Lung (tissue), 11 donors: ENCODE measurements at regions not wholly inside any gene's neighbourhood (a gene's known extent, or its start where the extent isn't known, plus 50 kb on each side); places are given as distances from the start of the nearest gene placed in this dataset.
A peak's percentile ranks its signal among the peaks of the same experiment; 100 is the strongest.

Experiments used
- ATAC-seq: fragments of 200-7000 bp; cut with Tn5 transposase; one replicate; pipeline ENCODE4 v1.9.1; 2020; ENCODE audit warnings: moderate number of reproducible peaks; ENCODE audit not compliant: insufficient read depth, low FRiP score
- DNase-seq, 3 donors: peaks; one replicate each; pipeline ENCODE4 v3.0.0-alpha.2; 2013 to 2017
- H3K27ac ChIP-seq, 2 donors: one replicate each; pipeline ENCODE4 v1.5.1; 2013; ENCODE audit warnings: mild to moderate bottlenecking in 2 of 2, moderate library complexity in 2 of 2, control low read depth in 1 of 2, inconsistent platforms in 1 of 2, low read depth in 1 of 2, low read length in 1 of 2
- H3K27me3 ChIP-seq, 3 donors: one replicate each; pipeline ENCODE4 v1.5.1; 2013; ENCODE audit warnings: low read length in 2 of 3; ENCODE audit not compliant: control insufficient read depth in 3 of 3, insufficient read depth in 3 of 3
- H3K36me3 ChIP-seq, 4 donors: one replicate each; pipeline ENCODE4 v1.5.1; 2013; ENCODE audit warnings: low read length in 4 of 4, mild to moderate bottlenecking in 1 of 4, moderate library complexity in 1 of 4; ENCODE audit not compliant: control insufficient read depth in 4 of 4, insufficient read depth in 4 of 4
- H3K4me1 ChIP-seq, 5 donors: one replicate each; pipeline ENCODE4 v1.5.1; 2013; ENCODE audit warnings: low read length in 5 of 5, mild to moderate bottlenecking in 2 of 5, moderate library complexity in 1 of 5; ENCODE audit not compliant: control insufficient read depth in 5 of 5, insufficient read depth in 5 of 5
- H3K4me3 ChIP-seq: one replicate; pipeline ENCODE4 v1.5.1; 2013; ENCODE audit warnings: mild to moderate bottlenecking, control low read depth, moderate library complexity
- H3K9ac ChIP-seq, 2 donors: one replicate each; pipeline ENCODE4 v1.5.1; 2013; ENCODE audit warnings: low read length in 2 of 2, control low read depth in 1 of 2; ENCODE audit not compliant: insufficient read depth in 1 of 2
- H3K9me3 ChIP-seq, 4 donors: one replicate each; pipeline ENCODE4 v1.5.1; 2013; ENCODE audit warnings: low read length in 3 of 4, mild to moderate bottlenecking in 1 of 4, moderate library complexity in 1 of 4; ENCODE audit not compliant: control insufficient read depth in 4 of 4, insufficient read depth in 3 of 4
- CTCF ChIP-seq: IDR thresholded peaks from 2 replicates; pipeline ENCODE4 v1.5.1; 2012; ENCODE audit warnings: mild to moderate bottlenecking; ENCODE audit errors: control extremely low read depth, extremely low read depth
- WGBS, 2 donors: extraction: QIAGEN DNeasy Blood & Tissue Kit; methylation state at CpG; one replicate each; pipeline ENCODE4 v1.1.7; 2013; 5-methylcytosine and 5-hydroxymethylcytosine counted together
- donor health status: control.
- donor health status: control.
- donor health status: Bipolar disorder and iron deficiency.
- donor health status: healthy.
- donor health status: DM: yes; HTN: yes; CAD: no.

- Histone ChIP-seq H3K9ac (no peak overlapping the region), H3K36me3 (peaks cover 0 to 2% (median 0%) of the 10 kb centered on the region in 4 donors), H3K9me3 (peaks cover 0 to 12% (median 5%) of the 10 kb centered on the region in 4 donors), H3K4me3 (no peak overlapping the region), H3K27me3 (no peaks in the 10 kb centered on the region), H3K27ac (no peak overlapping the region), H3K4me1 (peaks cover 0 to 12% (median 0%) of the 10 kb centered on the region in 5 donors)
- no peak for TF ChIP-seq CTCF
- WGBS, 2 donors, result 96 to 98% methylated on average over 3 of the region's 3 CpGs
- DNase-seq (no peak), ATAC-seq (no peak)
These were observed 1464.3 kb downstream of the UQCRFS1 start for GRCh38 chr19:27748551-27749152.

GRCh38 chr19:27746691-27747380 lies 1466.1 kb downstream of the UQCRFS1 start:
- DNase-seq, result peak in 1 of 3 donors; percentile 5
- Histone ChIP-seq H3K9me3 (peaks cover 0 to 9% (median 5%) of the 10 kb centered on the region in 4 donors), H3K27ac (no peak overlapping the region), H3K36me3 (peaks cover 0 to 2% (median 0%) of the 10 kb centered on the region in 4 donors), H3K4me3 (peak overlapping the region; percentile 32), H3K9ac (no peak overlapping the region), H3K4me1 (peaks cover 0 to 12% (median 0%) of the 10 kb centered on the region in 5 donors), H3K27me3 (no peaks in the 10 kb centered on the region)
- ATAC-seq, result no peak
- TF ChIP-seq CTCF, result no peak
- 23 to 26% methylated on average over 28 of the region's 28 CpGs for WGBS, 2 donors

- TF ChIP-seq CTCF, result no peak
- Histone ChIP-seq H3K4me1 (peaks cover 0 to 12% (median 0%) of the 10 kb centered on the region in 5 donors), H3K27me3 (no peaks in the 10 kb centered on the region), H3K4me3 (no peak overlapping the region), H3K9ac (no peak overlapping the region), H3K36me3 (peaks cover 0 to 2% (median 0%) of the 10 kb centered on the region in 4 donors), H3K9me3 (peaks cover 0 to 12% (median 5%) of the 10 kb centered on the region in 4 donors), H3K27ac (no peak overlapping the region)
- 93 to 97% methylated on average over 11 of the region's 11 CpGs for WGBS, 2 donors
- no peak for ATAC-seq
- no peak for DNase-seq
These were observed 1466.9 kb downstream of the UQCRFS1 start for GRCh38 chr19:27745978-27746542.
